ENCODE measurements at regions not wholly inside any gene's neighbourhood (a gene's known extent, or its start where the extent isn't known, plus 50 kb on each side); places are given as distances from the start of the nearest gene placed in this dataset.

GRCh38 chr15:27695726-27696125, 403.4 kb downstream of the OCA2 start:
- H3K4me3 Mint-ChIP-seq (ENCODE audit: unreplicated experiment), result no peak overlapping the region

GRCh38 chr15:27694506-27695087, 404.5 kb downstream of the OCA2 start:
- Mint-ChIP-seq H3K4me1 (ENCODE audit: unreplicated experiment) (no peaks in the 10 kb centered on the region), H3K27me3 (ENCODE audit: unreplicated experiment) (peaks cover 1% of the 10 kb centered on the region)
- no peak for DNase-seq (ENCODE audit: low spot score)

More at GRCh38 chr15:27695726-27696125, 403.4 kb downstream of the OCA2 start:
- no peak for TF ChIP-seq CTCF (IDR thresholded peaks at IDR 0.05; ENCODE audit: unreplicated experiment)
- Mint-ChIP-seq H3K9me3 (ENCODE audit: unreplicated experiment) (peaks cover 5% of the 10 kb centered on the region), H3K4me1 (ENCODE audit: unreplicated experiment) (no peaks in the 10 kb centered on the region), H3K36me3 (ENCODE audit: low read depth, unreplicated experiment) (no peaks in the 10 kb centered on the region), H3K27me3 (ENCODE audit: unreplicated experiment) (peaks cover 1% of the 10 kb centered on the region), H3K27ac (ENCODE audit: unreplicated experiment) (no peak overlapping the region)
- no peak for DNase-seq (ENCODE audit: low spot score)

GRCh38 chr15:27693280-27693679, 405.8 kb downstream of the OCA2 start:
- TF ChIP-seq CTCF (IDR thresholded peaks at IDR 0.05; ENCODE audit: unreplicated experiment), result no peak
- no peak for DNase-seq (ENCODE audit: low spot score)
- no peak overlapping the region for H3K4me3 Mint-ChIP-seq (ENCODE audit: unreplicated experiment)
- no peaks in the 10 kb centered on the region for H3K36me3 Mint-ChIP-seq (ENCODE audit: low read depth, unreplicated experiment)
- H3K9me3 Mint-ChIP-seq (ENCODE audit: unreplicated experiment), result peaks cover 5% of the 10 kb centered on the region
- H3K4me1 Mint-ChIP-seq (ENCODE audit: unreplicated experiment), result no peaks in the 10 kb centered on the region
- peaks cover 1% of the 10 kb centered on the region for H3K27me3 Mint-ChIP-seq (ENCODE audit: unreplicated experiment)
- H3K27ac Mint-ChIP-seq (ENCODE audit: unreplicated experiment), result no peak overlapping the region

More at GRCh38 chr15:27694506-27695087, 404.5 kb downstream of the OCA2 start:
- Mint-ChIP-seq H3K27ac (ENCODE audit: unreplicated experiment) (no peak overlapping the region), H3K9me3 (ENCODE audit: unreplicated experiment) (peaks cover 5% of the 10 kb centered on the region), H3K36me3 (ENCODE audit: low read depth, unreplicated experiment) (no peaks in the 10 kb centered on the region), H3K4me3 (ENCODE audit: unreplicated experiment) (no peak overlapping the region)
- TF ChIP-seq CTCF (IDR thresholded peaks at IDR 0.05; ENCODE audit: unreplicated experiment), result no peak

- TF ChIP-seq CTCF (IDR thresholded peaks at IDR 0.05; ENCODE audit: unreplicated experiment), result no peak
- peaks cover 1% of the 10 kb centered on the region for H3K27me3 Mint-ChIP-seq (ENCODE audit: unreplicated experiment)
- H3K27ac Mint-ChIP-seq (ENCODE audit: unreplicated experiment), result no peak overlapping the region
- H3K36me3 Mint-ChIP-seq (ENCODE audit: low read depth, unreplicated experiment), result no peaks in the 10 kb centered on the region
- peaks cover 5% of the 10 kb centered on the region for H3K9me3 Mint-ChIP-seq (ENCODE audit: unreplicated experiment)
- DNase-seq (ENCODE audit: low spot score), result no peak
- H3K4me1 Mint-ChIP-seq (ENCODE audit: unreplicated experiment), result no peaks in the 10 kb centered on the region
- no peak overlapping the region for H3K4me3 Mint-ChIP-seq (ENCODE audit: unreplicated experiment)
Observed at GRCh38 chr15:27692438-27692837, 406.7 kb downstream of the OCA2 start.

- H3K4me1 Mint-ChIP-seq (ENCODE audit: unreplicated experiment), result no peaks in the 10 kb centered on the region
- no peak overlapping the region for H3K27ac Mint-ChIP-seq (ENCODE audit: unreplicated experiment)
- DNase-seq (ENCODE audit: low spot score), result no peak
- H3K9me3 Mint-ChIP-seq (ENCODE audit: unreplicated experiment), result peaks cover 5% of the 10 kb centered on the region
- no peak overlapping the region for H3K4me3 Mint-ChIP-seq (ENCODE audit: unreplicated experiment)
- H3K36me3 Mint-ChIP-seq (ENCODE audit: low read depth, unreplicated experiment), result no peaks in the 10 kb centered on the region
- TF ChIP-seq CTCF (IDR thresholded peaks at IDR 0.05; ENCODE audit: unreplicated experiment), result no peak
- H3K27me3 Mint-ChIP-seq (ENCODE audit: unreplicated experiment), result peaks cover 1% of the 10 kb centered on the region
Observed at GRCh38 chr15:27690290-27690689, 408.8 kb downstream of the OCA2 start.
